ENCODE measurements at regions not wholly inside any gene's neighbourhood (a gene's known extent, or its start where the extent isn't known, plus 50 kb on each side); places are given as distances from the start of the nearest gene placed in this dataset.

DNA sequence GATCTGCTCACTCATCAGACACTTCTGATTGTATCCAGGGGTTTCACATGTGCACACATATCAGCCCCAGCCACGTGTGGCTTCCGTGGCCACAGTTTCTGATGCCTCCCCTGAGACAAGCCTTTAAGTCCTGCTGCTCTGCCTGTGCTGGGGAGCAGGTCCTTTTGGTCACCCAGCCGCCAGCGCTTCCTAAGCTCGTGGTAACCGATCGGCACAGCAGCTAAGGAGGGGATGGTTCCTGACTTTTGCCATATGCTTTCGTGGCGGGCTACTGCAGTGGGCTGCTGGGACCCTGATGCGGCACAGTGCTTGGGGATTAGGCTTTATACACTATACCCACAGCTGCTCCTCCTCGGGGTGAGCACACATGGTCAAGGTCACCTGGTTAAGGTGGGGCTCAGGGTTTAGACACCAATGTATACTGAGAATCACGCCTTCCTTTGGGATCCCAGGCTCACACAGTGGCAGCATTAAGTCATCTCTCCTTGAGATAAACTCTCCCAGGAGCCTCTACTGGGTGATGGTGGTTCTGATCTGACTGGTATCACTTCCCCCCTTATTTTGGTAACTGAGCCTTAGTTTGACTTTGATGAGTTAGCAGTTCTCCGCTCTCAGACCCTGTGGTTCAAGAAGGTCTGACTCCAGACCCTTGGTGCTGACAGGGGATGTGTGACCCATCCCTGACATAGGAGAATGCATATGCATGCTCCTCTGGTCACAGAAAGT is 85.9 kb upstream of the KCNG1 start:
- Histone ChIP-seq H3K27ac (ENCODE audit: low read depth, low read length) (no peak overlapping the region), H3K9me3 (ENCODE audit: control insufficient read depth, low read length) (no peaks in the 10 kb centered on the region), H3K9ac (ENCODE audit: extremely low read depth, low read length, poor library complexity, severe bottlenecking) (no peak overlapping the region), H3K4me1 (ENCODE audit: control insufficient read depth, insufficient read depth, low read length) (no peaks in the 10 kb centered on the region), H3K36me3 (ENCODE audit: control insufficient read depth, insufficient read depth, low read length) (no peaks in the 10 kb centered on the region), H3K4me3 (ENCODE audit: low read length) (no peak overlapping the region), H3K27me3 (ENCODE audit: control insufficient read depth, insufficient read depth, low read length, poor library complexity, severe bottlenecking) (no peaks in the 10 kb centered on the region)
- no peak overlapping the region for H3K4me3 Mint-ChIP-seq
- no peak overlapping the region for H3K27ac Mint-ChIP-seq
- 90 to 96% methylated on average over 7 to 13 of the region's 13 CpGs for WGBS, 2 experiments (ENCODE audit: insufficient coverage in 1 of 2, insufficient read length in 1 of 2)
- peaks cover 7% of the 10 kb centered on the region for H3K4me1 Mint-ChIP-seq
- no peaks in the 10 kb centered on the region for H3K27me3 Mint-ChIP-seq (ENCODE audit: insufficient read depth)
- no peaks in the 10 kb centered on the region for H3K36me3 Mint-ChIP-seq (ENCODE audit: low read depth)
- no peak for DNase-seq
- H3K9me3 Mint-ChIP-seq, result no peaks in the 10 kb centered on the region
- TF ChIP-seq, protein P1, sequence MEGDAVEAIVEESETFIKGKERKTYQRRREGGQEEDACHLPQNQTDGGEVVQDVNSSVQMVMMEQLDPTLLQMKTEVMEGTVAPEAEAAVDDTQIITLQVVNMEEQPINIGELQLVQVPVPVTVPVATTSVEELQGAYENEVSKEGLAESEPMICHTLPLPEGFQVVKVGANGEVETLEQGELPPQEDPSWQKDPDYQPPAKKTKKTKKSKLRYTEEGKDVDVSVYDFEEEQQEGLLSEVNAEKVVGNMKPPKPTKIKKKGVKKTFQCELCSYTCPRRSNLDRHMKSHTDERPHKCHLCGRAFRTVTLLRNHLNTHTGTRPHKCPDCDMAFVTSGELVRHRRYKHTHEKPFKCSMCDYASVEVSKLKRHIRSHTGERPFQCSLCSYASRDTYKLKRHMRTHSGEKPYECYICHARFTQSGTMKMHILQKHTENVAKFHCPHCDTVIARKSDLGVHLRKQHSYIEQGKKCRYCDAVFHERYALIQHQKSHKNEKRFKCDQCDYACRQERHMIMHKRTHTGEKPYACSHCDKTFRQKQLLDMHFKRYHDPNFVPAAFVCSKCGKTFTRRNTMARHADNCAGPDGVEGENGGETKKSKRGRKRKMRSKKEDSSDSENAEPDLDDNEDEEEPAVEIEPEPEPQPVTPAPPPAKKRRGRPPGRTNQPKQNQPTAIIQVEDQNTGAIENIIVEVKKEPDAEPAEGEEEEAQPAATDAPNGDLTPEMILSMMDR (conservative IDR thresholded peaks at IDR 0.05), result no peak

GRCh38 chr20:51106011-51106410 is 83.1 kb upstream of the KCNG1 start:
- DNase-seq, result no peak
- H3K27ac Mint-ChIP-seq, result no peak overlapping the region
- peaks cover 5% of the 10 kb centered on the region for H3K36me3 Mint-ChIP-seq (ENCODE audit: low read depth)
- H3K27me3 Mint-ChIP-seq (ENCODE audit: insufficient read depth), result no peaks in the 10 kb centered on the region
- Histone ChIP-seq H3K4me1 (ENCODE audit: control insufficient read depth, insufficient read depth, low read length) (no peaks in the 10 kb centered on the region), H3K36me3 (ENCODE audit: control insufficient read depth, insufficient read depth, low read length) (no peaks in the 10 kb centered on the region), H3K27ac (ENCODE audit: low read depth, low read length) (no peak overlapping the region), H3K4me3 (ENCODE audit: low read length) (no peak overlapping the region), H3K9me3 (ENCODE audit: control insufficient read depth, low read length) (peaks cover 4% of the 10 kb centered on the region), H3K27me3 (ENCODE audit: control insufficient read depth, insufficient read depth, low read length, poor library complexity, severe bottlenecking) (no peaks in the 10 kb centered on the region), H3K9ac (ENCODE audit: extremely low read depth, low read length, poor library complexity, severe bottlenecking) (no peak overlapping the region)
- peaks cover 7% of the 10 kb centered on the region for H3K4me1 Mint-ChIP-seq
- WGBS, 2 experiments (ENCODE audit: insufficient coverage in 1 of 2, insufficient read length in 1 of 2), result 82 to 92% methylated on average over 2 to 3 of the region's 3 CpGs
- no peaks in the 10 kb centered on the region for H3K9me3 Mint-ChIP-seq
- TF ChIP-seq, protein P1 (conservative IDR thresholded peaks at IDR 0.05), result no peak
- H3K4me3 Mint-ChIP-seq, result no peak overlapping the region

GRCh38 chr20:51104960-51105920 is 82.3 kb upstream of the KCNG1 start:
- no peaks in the 10 kb centered on the region for H3K36me3 ChIP-seq (ENCODE audit: control insufficient read depth, insufficient read depth, low read length)
- Mint-ChIP-seq H3K27me3 (ENCODE audit: insufficient read depth) (no peaks in the 10 kb centered on the region), H3K4me1 (peaks cover 7% of the 10 kb centered on the region), H3K4me3 (no peak overlapping the region), H3K27ac (no peak overlapping the region), H3K36me3 (ENCODE audit: low read depth) (peaks cover 5% of the 10 kb centered on the region), H3K9me3 (no peaks in the 10 kb centered on the region)
- no peaks in the 10 kb centered on the region for H3K27me3 ChIP-seq (ENCODE audit: control insufficient read depth, insufficient read depth, low read length, poor library complexity, severe bottlenecking)
- H3K9me3 ChIP-seq (ENCODE audit: control insufficient read depth, low read length), result peaks cover 4% of the 10 kb centered on the region
- DNase-seq, result no peak
- TF ChIP-seq, protein P1 (conservative IDR thresholded peaks at IDR 0.05), result no peak
- no peaks in the 10 kb centered on the region for H3K4me1 ChIP-seq (ENCODE audit: control insufficient read depth, insufficient read depth, low read length)
- no peak overlapping the region for H3K27ac ChIP-seq (ENCODE audit: low read depth, low read length)
- no peak overlapping the region for H3K9ac ChIP-seq (ENCODE audit: extremely low read depth, low read length, poor library complexity, severe bottlenecking)
- 82 to 88% methylated on average over 7 to 8 of the region's 10 CpGs for WGBS, 2 experiments (ENCODE audit: insufficient coverage in 1 of 2, insufficient read length in 1 of 2)
- no peak overlapping the region for H3K4me3 ChIP-seq (ENCODE audit: low read length)

Data from endodermal cell (in vitro differentiated cells).